Cardiac muscle cell (in vitro differentiated cells and primary cell): ENCODE measurements at regions not wholly inside any gene's neighbourhood (a gene's known extent, or its start where the extent isn't known, plus 50 kb on each side); places are given as distances from the start of the nearest gene placed in this dataset.

Source experiments
- DNase-seq, 2 donors: peaks; one replicate each; pipeline versions ENCODE4 v3.0.0 to v3.0.0-alpha.2; 2010 to 2017; ENCODE audit warnings: low read depth in 1 of 2, low spot score in 1 of 2
- H3K27ac ChIP-seq: fragments of 200-600 bp; sonication (generic); 2 replicates; pipeline ENCODE4 v1.5.1; 2016
- H3K27me3 ChIP-seq: fragments of 200-600 bp; sonication (generic); 2 replicates; pipeline ENCODE4 v1.6.0; 2016; ENCODE audit warnings: control low read depth
- H3K36me3 ChIP-seq: fragments of 200-600 bp; sonication (generic); 2 replicates; pipeline ENCODE4 v1.5.1; 2016; ENCODE audit warnings: control low read depth
- H3K4me1 ChIP-seq: fragments of 200-600 bp; sonication (generic); 2 replicates; pipeline ENCODE4 v1.8.1; 2017; ENCODE audit warnings: low read depth, mild to moderate bottlenecking, mixed run types
- H3K4me3 ChIP-seq: fragments of 200-600 bp; sonication (generic); 2 replicates; pipeline ENCODE4 v1.5.1; 2016; ENCODE audit warnings: mild to moderate bottlenecking
- H3K9me3 ChIP-seq: fragments of 200-600 bp; sonication (generic); 2 replicates; pipeline ENCODE4 v1.5.1; 2017; ENCODE audit warnings: low read depth, mild to moderate bottlenecking, control low read depth
- TF ChIP-seq, protein P1 (sequence below): IDR thresholded peaks from 2 replicates; pipeline ENCODE4 v1.5.1; 2012; ENCODE audit warnings: low read depth, mild to moderate bottlenecking, low read length

GRCh38 chr3:126268866-126269265, 88.3 kb downstream of the KLF15 start:
- Histone ChIP-seq H3K4me1 (peaks cover 16% of the 10 kb centered on the region), H3K4me3 (no peak overlapping the region), H3K9me3 (no peaks in the 10 kb centered on the region), H3K27me3 (no peaks in the 10 kb centered on the region), H3K27ac (no peak overlapping the region), H3K36me3 (no peaks in the 10 kb centered on the region)
- TF ChIP-seq, protein P1, sequence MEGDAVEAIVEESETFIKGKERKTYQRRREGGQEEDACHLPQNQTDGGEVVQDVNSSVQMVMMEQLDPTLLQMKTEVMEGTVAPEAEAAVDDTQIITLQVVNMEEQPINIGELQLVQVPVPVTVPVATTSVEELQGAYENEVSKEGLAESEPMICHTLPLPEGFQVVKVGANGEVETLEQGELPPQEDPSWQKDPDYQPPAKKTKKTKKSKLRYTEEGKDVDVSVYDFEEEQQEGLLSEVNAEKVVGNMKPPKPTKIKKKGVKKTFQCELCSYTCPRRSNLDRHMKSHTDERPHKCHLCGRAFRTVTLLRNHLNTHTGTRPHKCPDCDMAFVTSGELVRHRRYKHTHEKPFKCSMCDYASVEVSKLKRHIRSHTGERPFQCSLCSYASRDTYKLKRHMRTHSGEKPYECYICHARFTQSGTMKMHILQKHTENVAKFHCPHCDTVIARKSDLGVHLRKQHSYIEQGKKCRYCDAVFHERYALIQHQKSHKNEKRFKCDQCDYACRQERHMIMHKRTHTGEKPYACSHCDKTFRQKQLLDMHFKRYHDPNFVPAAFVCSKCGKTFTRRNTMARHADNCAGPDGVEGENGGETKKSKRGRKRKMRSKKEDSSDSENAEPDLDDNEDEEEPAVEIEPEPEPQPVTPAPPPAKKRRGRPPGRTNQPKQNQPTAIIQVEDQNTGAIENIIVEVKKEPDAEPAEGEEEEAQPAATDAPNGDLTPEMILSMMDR = no peak
- no peak for DNase-seq

DNA sequence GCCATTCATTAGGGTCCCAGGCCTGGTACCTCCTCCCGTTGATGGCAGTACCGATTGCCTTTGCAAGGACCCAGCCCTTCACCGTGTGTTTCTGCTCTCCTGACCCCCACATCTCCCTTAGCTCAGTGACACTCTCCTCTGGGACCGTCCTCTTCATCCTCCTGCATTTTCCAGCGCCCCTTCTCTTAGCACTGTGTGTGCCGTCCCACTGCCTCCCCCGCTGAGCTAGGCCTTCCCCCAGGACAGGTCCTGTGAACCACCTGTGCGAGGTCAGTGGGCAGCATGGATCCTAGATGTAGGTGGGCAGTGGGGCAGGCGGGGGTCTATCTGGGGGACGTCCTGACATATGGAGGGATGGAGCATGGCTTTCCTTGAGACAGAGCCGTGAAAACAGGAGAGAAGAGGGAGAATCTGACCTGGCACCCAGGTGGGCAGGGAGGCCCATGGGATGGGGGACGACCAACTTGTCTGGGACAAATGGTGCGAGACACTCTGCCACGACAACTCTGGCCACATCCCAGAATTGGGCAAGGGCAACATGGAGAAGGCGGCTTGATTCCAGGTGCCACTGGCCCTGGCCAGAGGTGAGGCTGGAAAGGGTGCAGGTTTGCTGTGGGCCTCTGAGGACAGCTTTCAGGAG, 87.7 kb upstream of the ALDH1L1 start:
- TF ChIP-seq, protein P1 = no peak
- peaks cover 8% of the 10 kb centered on the region for H3K4me1 ChIP-seq
- no peaks in the 10 kb centered on the region for H3K36me3 ChIP-seq
- H3K9me3 ChIP-seq = no peaks in the 10 kb centered on the region
- peak overlapping the region; percentile 27 for H3K4me3 ChIP-seq
- no peak for DNase-seq
- H3K27me3 ChIP-seq = no peaks in the 10 kb centered on the region
- H3K27ac ChIP-seq = peak overlapping the region; percentile 96

GRCh38 chr3:126267169-126267975, 87.0 kb upstream of the ALDH1L1 start:
- DNase-seq = peak; percentile 93 to 98
- H3K27ac ChIP-seq = peak overlapping the region; percentile 96
- H3K27me3 ChIP-seq = no peaks in the 10 kb centered on the region
- H3K9me3 ChIP-seq = no peaks in the 10 kb centered on the region
- peak overlapping the region; percentile 27 for H3K4me3 ChIP-seq
- TF ChIP-seq, protein P1 = peak; percentile 33
- no peaks in the 10 kb centered on the region for H3K36me3 ChIP-seq
- H3K4me1 ChIP-seq = peaks cover 7% of the 10 kb centered on the region

GRCh38 chr3:126266850-126267168, 86.4 kb upstream of the ALDH1L1 start:
- H3K27me3 ChIP-seq = no peaks in the 10 kb centered on the region
- no peak for DNase-seq
- H3K9me3 ChIP-seq = no peaks in the 10 kb centered on the region
- TF ChIP-seq, protein P1 = no peak
- H3K4me1 ChIP-seq = peaks cover 7% of the 10 kb centered on the region
- H3K27ac ChIP-seq = peak overlapping the region; percentile 96
- peak overlapping the region; percentile 27 for H3K4me3 ChIP-seq
- no peaks in the 10 kb centered on the region for H3K36me3 ChIP-seq

- Histone ChIP-seq H3K4me1 (peaks cover 7% of the 10 kb centered on the region), H3K27me3 (no peaks in the 10 kb centered on the region), H3K27ac (peak overlapping the region; percentile 96), H3K9me3 (no peaks in the 10 kb centered on the region), H3K36me3 (no peaks in the 10 kb centered on the region), H3K4me3 (no peak overlapping the region)
- DNase-seq = peak in 1 of 2 donors; percentile 60
- TF ChIP-seq, protein P1 = no peak
These were observed 86.0 kb upstream of the ALDH1L1 start for GRCh38 chr3:126266291-126266840.
